Transverse colon (tissue), 1 donor: ENCODE measurements at regions not wholly inside any gene's neighbourhood (a gene's known extent, or its start where the extent isn't known, plus 50 kb on each side); places are given as distances from the start of the nearest gene placed in this dataset.

Experiments used
- EP300 ChIP-seq: sonication (generic); formaldehyde crosslinking; IDR thresholded peaks from one replicate; pipeline ENCODE4 v1.6.1; 2017; ENCODE audit warnings: antibody characterized with exemption, low read depth
- POLR2A ChIP-seq: fragments of 450-650 bp; IDR thresholded peaks from one replicate; pipeline ENCODE4 v1.6.1; 2016; ENCODE audit warnings: antibody characterized with exemption, mild to moderate bottlenecking, moderate library complexity

DNA sequence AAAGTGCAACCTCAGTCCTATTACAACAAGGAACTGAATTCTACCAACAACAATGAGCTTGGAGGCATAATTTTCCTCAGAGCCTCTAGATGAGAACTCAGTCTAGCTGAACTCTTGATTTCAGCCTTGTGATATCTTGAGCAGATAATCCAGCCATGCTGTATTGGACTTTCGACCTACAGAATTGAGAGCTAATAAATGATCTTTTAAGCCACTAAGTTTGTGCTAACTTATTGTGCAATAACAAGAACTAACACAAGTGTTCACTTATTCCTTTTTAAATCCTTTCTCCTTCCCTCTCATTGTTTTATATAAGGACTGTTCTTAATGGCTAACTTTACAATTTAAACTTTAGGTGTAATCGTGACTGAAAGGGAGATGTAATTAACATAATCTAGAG lies 140.7 kb downstream of the MAGEB17 start:
- TF ChIP-seq POLR2A (no peak), EP300 (no peak)
